Liver (tissue), 8 donors: ENCODE measurements at regions not wholly inside any gene's neighbourhood (a gene's known extent, or its start where the extent isn't known, plus 50 kb on each side); places are given as distances from the start of the nearest gene placed in this dataset.

Source experiments
- DNase-seq: peaks from one replicate; pipeline ENCODE4 v3.0.0-alpha.2; 2017; ENCODE audit warnings: low spot score
- H3K27ac ChIP-seq, 2 donors: one replicate each; pipeline ENCODE4 v1.7.0; 2013; ENCODE audit warnings: inconsistent platforms in 2 of 2, low read length in 2 of 2, control low read depth in 1 of 2, low read depth in 1 of 2, mild to moderate bottlenecking in 1 of 2
- H3K27me3 ChIP-seq, 4 donors: one replicate each; pipeline versions ENCODE4 v1.6.1 to v1.7.0; 2013; ENCODE audit warnings: low read length in 3 of 4, inconsistent platforms in 1 of 4, mild to moderate bottlenecking in 1 of 4, moderate library complexity in 1 of 4; ENCODE audit not compliant: control insufficient read depth in 4 of 4, insufficient read depth in 4 of 4
- H3K36me3 ChIP-seq, 4 donors: one replicate each; pipeline versions ENCODE4 v1.6.1 to v1.7.0; 2013; ENCODE audit warnings: low read length in 3 of 4, mild to moderate bottlenecking in 3 of 4, low read depth in 1 of 4, moderate library complexity in 1 of 4; ENCODE audit not compliant: control insufficient read depth in 4 of 4, insufficient read depth in 3 of 4
- H3K4me1 ChIP-seq, 4 donors: one replicate each; pipeline versions ENCODE4 v1.6.1 to v1.7.0; 2013; ENCODE audit warnings: low read length in 3 of 4, mild to moderate bottlenecking in 3 of 4, moderate library complexity in 1 of 4; ENCODE audit not compliant: control insufficient read depth in 4 of 4, insufficient read depth in 4 of 4
- H3K4me3 ChIP-seq, 3 donors: one replicate each; pipeline versions ENCODE4 v1.6.1 to v1.7.0; 2013; ENCODE audit warnings: low read length in 3 of 3, control low read depth in 1 of 3, low read depth in 1 of 3, mild to moderate bottlenecking in 1 of 3
- H3K9ac ChIP-seq, 2 donors: one replicate each; pipeline ENCODE4 v1.7.0; 2013; ENCODE audit warnings: low read length in 2 of 2, mild to moderate bottlenecking in 2 of 2, moderate library complexity in 2 of 2, control low read depth in 1 of 2, low read depth in 1 of 2
- H3K9me3 ChIP-seq, 4 donors: one replicate each; pipeline versions ENCODE4 v1.6.1 to v1.7.0; 2013; ENCODE audit warnings: low read length in 3 of 4; ENCODE audit not compliant: control insufficient read depth in 4 of 4
- EGR1 ChIP-seq, 2 donors: IDR thresholded peaks; 2 replicates each; pipeline ENCODE4 v1.6.1; 2016 to 2018; ENCODE audit warnings: antibody characterized with exemption in 2 of 2, low read depth in 2 of 2
- FOXA1 ChIP-seq: IDR thresholded peaks from 2 replicates; pipeline ENCODE4 v1.6.1; 2016; ENCODE audit warnings: antibody characterized with exemption
- FOXA2 ChIP-seq: IDR thresholded peaks from 2 replicates; pipeline ENCODE4 v1.6.1; 2016; ENCODE audit warnings: antibody characterized with exemption
- GABPA ChIP-seq, 2 donors: IDR thresholded peaks in 1 of 2; conservative IDR thresholded peaks in 1 of 2; 2 replicates each; pipeline ENCODE4 v1.6.1; 2016; ENCODE audit warnings: antibody characterized with exemption in 2 of 2, mild to moderate bottlenecking in 1 of 2, moderate library complexity in 1 of 2
- HNF4A ChIP-seq, 2 donors: conservative IDR thresholded peaks; 2 replicates each; pipeline ENCODE4 v1.6.1; 2016; ENCODE audit warnings: antibody characterized with exemption in 2 of 2, mild to moderate bottlenecking in 2 of 2
- JUND ChIP-seq, 2 donors: IDR thresholded peaks; 2 replicates each; pipeline ENCODE4 v1.6.1; 2016; ENCODE audit warnings: antibody characterized with exemption in 2 of 2
- NR2F2 ChIP-seq: IDR thresholded peaks from 2 replicates; pipeline ENCODE4 v1.6.1; 2016; ENCODE audit warnings: antibody characterized with exemption
- RAD21 ChIP-seq, 2 donors: IDR thresholded peaks; 2 replicates each; pipeline ENCODE4 v1.6.1; 2016; ENCODE audit warnings: antibody characterized with exemption in 2 of 2, mild to moderate bottlenecking in 2 of 2
- RXRA ChIP-seq, 2 donors: IDR thresholded peaks; 2 replicates each; pipeline ENCODE4 v1.6.1; 2017 to 2018; ENCODE audit warnings: antibody characterized with exemption in 2 of 2, mild to moderate bottlenecking in 1 of 2
- SP1 ChIP-seq: IDR thresholded peaks from 2 replicates; pipeline ENCODE4 v1.6.1; 2018; ENCODE audit warnings: antibody characterized with exemption, mild to moderate bottlenecking
- TAF1 ChIP-seq: conservative IDR thresholded peaks from 2 replicates; pipeline ENCODE4 v1.6.1; 2016; ENCODE audit warnings: antibody characterized with exemption, mild to moderate bottlenecking
- YY1 ChIP-seq: IDR thresholded peaks from 2 replicates; pipeline ENCODE4 v1.6.1; 2016; ENCODE audit warnings: antibody characterized with exemption, mild to moderate bottlenecking
- WGBS: extraction: QIAGEN DNeasy Blood & Tissue Kit; methylation state at CpG from one replicate; pipeline ENCODE4 v1.1.7; 2013; 5-methylcytosine and 5-hydroxymethylcytosine counted together
- TF ChIP-seq, protein P1 (sequence below): fragments of 150-350 bp; IDR thresholded peaks from 2 replicates; pipeline ENCODE4 v1.5.1; 2017; ENCODE audit warnings: improper control_type of control experiment, low read depth, low read length; ENCODE audit not compliant: missing input control
- TF ChIP-seq, protein P2 (sequence below): IDR thresholded peaks from 2 replicates; pipeline ENCODE4 v1.6.1; 2016; ENCODE audit warnings: antibody characterized with exemption
- TF ChIP-seq, protein P3 (sequence below): IDR thresholded peaks from 2 replicates; pipeline ENCODE4 v1.6.1; 2016; ENCODE audit warnings: antibody characterized with exemption
- TF ChIP-seq, protein P4 (sequence below): IDR thresholded peaks from 2 replicates; pipeline ENCODE4 v1.6.1; 2016; ENCODE audit warnings: antibody characterized with exemption, mild to moderate bottlenecking
- TF ChIP-seq, protein P5 (sequence below): IDR thresholded peaks from 2 replicates; pipeline ENCODE4 v1.6.1; 2016; ENCODE audit warnings: antibody characterized with exemption
- donor health status: healthy.
- donor health status: healthy.
- donor health status: healthy.
- donor health status: healthy.
- donor health status: healthy.

DNA sequence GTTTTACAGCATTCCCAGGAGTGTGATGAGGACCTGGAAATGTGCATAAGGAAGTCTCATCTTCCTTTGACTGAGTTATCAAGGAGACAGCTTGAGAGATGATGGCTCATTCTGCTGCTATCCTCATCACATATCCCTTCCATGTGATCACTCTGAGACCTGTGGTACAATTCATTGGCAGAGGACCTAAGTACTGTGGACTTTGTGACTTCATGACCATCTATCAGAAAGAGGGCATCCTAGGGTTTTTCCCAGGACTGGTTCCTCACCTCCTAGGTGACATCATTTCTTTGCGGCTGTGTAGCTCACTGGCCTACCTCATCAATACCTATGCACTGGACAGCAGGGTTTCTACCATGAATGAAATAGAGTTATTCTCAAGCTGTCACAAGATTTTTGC, 172.1 kb upstream of the PLEKHG7 start (continued):
- TF ChIP-seq, protein P1, sequence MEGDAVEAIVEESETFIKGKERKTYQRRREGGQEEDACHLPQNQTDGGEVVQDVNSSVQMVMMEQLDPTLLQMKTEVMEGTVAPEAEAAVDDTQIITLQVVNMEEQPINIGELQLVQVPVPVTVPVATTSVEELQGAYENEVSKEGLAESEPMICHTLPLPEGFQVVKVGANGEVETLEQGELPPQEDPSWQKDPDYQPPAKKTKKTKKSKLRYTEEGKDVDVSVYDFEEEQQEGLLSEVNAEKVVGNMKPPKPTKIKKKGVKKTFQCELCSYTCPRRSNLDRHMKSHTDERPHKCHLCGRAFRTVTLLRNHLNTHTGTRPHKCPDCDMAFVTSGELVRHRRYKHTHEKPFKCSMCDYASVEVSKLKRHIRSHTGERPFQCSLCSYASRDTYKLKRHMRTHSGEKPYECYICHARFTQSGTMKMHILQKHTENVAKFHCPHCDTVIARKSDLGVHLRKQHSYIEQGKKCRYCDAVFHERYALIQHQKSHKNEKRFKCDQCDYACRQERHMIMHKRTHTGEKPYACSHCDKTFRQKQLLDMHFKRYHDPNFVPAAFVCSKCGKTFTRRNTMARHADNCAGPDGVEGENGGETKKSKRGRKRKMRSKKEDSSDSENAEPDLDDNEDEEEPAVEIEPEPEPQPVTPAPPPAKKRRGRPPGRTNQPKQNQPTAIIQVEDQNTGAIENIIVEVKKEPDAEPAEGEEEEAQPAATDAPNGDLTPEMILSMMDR, result no peak
- no peak for TF ChIP-seq EGR1 (IDR thresholded peaks at IDR 0.05; ENCODE audit: low read depth in 2 of 2)
- no peak for TF ChIP-seq GABPA (IDR thresholded peaks at IDR 0.05 in 1 of 2, conservative IDR thresholded peaks at IDR 0.05 in 1 of 2)
- TF ChIP-seq, protein P2, sequence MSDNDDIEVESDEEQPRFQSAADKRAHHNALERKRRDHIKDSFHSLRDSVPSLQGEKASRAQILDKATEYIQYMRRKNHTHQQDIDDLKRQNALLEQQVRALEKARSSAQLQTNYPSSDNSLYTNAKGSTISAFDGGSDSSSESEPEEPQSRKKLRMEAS, result no peak

DNA sequence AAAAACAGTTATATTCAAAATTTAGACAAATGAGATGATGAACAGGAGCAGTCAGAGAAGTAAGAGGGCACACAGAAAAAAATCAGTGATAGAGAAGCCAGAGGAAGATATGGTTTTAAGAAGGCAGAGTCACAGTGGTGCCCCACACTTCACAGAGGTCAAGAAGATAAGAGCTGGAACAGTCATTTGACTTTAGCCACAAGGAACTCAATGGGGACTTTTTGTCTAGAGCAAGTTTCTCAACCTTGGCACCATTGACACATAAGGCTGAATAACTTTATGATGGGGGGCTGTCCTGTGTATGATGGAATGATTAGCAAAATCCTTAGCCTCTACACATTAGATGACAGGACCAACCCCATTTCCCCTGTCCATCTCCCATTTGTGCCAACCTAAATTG, 172.8 kb upstream of the PLEKHG7 start:
- no peaks in the 10 kb centered on the region for H3K36me3 ChIP-seq
- TF ChIP-seq FOXA1, result no peak
- TF ChIP-seq, protein P1, result no peak
- H3K9me3 ChIP-seq, result no peaks in the 10 kb centered on the region
- no peak overlapping the region for H3K4me3 ChIP-seq
- H3K4me1 ChIP-seq, result no peaks in the 10 kb centered on the region
- no peak overlapping the region for H3K27ac ChIP-seq
- H3K9ac ChIP-seq, result no peak overlapping the region
- H3K27me3 ChIP-seq, result no peaks in the 10 kb centered on the region
- no peak for DNase-seq

DNA sequence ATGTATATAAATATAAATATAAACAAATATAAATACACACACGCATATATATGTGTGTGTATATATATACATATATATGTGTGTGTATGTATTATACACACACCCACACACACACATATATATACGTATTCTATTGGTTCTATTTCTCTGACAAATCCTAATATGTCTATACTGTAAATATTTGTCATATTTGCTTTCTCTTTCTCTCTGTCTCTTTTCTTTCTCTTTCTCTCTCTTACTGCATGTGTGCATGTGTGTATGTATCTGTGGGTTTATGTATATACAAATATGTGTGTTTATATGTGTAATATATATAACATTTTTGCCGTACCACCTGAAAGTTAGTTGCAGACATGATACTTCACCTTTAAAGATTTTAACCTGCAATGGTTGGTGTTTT, 174.2 kb upstream of the PLEKHG7 start:
- H3K4me1 ChIP-seq, result no peaks in the 10 kb centered on the region
- no peak for TF ChIP-seq FOXA1
- no peak for TF ChIP-seq HNF4A (conservative IDR thresholded peaks at IDR 0.05)
- TF ChIP-seq, protein P1, result no peak
- TF ChIP-seq, protein P3, sequence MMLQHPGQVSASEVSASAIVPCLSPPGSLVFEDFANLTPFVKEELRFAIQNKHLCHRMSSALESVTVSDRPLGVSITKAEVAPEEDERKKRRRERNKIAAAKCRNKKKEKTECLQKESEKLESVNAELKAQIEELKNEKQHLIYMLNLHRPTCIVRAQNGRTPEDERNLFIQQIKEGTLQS, result no peak
- TF ChIP-seq TAF1, result no peak
- no peak for TF ChIP-seq NR2F2
- TF ChIP-seq, protein P2, result no peak
- TF ChIP-seq EGR1 (IDR thresholded peaks at IDR 0.05; ENCODE audit: low read depth in 2 of 2), result no peak
- no peak for TF ChIP-seq RXRA (IDR thresholded peaks at IDR 0.05)
- no peak for TF ChIP-seq FOXA2
- TF ChIP-seq JUND (IDR thresholded peaks at IDR 0.05), result no peak
- TF ChIP-seq, protein P4, sequence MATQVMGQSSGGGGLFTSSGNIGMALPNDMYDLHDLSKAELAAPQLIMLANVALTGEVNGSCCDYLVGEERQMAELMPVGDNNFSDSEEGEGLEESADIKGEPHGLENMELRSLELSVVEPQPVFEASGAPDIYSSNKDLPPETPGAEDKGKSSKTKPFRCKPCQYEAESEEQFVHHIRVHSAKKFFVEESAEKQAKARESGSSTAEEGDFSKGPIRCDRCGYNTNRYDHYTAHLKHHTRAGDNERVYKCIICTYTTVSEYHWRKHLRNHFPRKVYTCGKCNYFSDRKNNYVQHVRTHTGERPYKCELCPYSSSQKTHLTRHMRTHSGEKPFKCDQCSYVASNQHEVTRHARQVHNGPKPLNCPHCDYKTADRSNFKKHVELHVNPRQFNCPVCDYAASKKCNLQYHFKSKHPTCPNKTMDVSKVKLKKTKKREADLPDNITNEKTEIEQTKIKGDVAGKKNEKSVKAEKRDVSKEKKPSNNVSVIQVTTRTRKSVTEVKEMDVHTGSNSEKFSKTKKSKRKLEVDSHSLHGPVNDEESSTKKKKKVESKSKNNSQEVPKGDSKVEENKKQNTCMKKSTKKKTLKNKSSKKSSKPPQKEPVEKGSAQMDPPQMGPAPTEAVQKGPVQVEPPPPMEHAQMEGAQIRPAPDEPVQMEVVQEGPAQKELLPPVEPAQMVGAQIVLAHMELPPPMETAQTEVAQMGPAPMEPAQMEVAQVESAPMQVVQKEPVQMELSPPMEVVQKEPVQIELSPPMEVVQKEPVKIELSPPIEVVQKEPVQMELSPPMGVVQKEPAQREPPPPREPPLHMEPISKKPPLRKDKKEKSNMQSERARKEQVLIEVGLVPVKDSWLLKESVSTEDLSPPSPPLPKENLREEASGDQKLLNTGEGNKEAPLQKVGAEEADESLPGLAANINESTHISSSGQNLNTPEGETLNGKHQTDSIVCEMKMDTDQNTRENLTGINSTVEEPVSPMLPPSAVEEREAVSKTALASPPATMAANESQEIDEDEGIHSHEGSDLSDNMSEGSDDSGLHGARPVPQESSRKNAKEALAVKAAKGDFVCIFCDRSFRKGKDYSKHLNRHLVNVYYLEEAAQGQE, result no peak
- no peak for TF ChIP-seq SP1
- TF ChIP-seq, protein P5, sequence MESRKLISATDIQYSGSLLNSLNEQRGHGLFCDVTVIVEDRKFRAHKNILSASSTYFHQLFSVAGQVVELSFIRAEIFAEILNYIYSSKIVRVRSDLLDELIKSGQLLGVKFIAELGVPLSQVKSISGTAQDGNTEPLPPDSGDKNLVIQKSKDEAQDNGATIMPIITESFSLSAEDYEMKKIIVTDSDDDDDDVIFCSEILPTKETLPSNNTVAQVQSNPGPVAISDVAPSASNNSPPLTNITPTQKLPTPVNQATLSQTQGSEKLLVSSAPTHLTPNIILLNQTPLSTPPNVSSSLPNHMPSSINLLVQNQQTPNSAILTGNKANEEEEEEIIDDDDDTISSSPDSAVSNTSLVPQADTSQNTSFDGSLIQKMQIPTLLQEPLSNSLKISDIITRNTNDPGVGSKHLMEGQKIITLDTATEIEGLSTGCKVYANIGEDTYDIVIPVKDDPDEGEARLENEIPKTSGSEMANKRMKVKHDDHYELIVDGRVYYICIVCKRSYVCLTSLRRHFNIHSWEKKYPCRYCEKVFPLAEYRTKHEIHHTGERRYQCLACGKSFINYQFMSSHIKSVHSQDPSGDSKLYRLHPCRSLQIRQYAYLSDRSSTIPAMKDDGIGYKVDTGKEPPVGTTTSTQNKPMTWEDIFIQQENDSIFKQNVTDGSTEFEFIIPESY, result no peak
- TF ChIP-seq YY1, result no peak
- no peak for TF ChIP-seq RAD21 (IDR thresholded peaks at IDR 0.05)
- TF ChIP-seq GABPA (IDR thresholded peaks at IDR 0.05 in 1 of 2, conservative IDR thresholded peaks at IDR 0.05 in 1 of 2), result no peak
- H3K4me3 ChIP-seq, result no peak overlapping the region
- no peak overlapping the region for H3K27ac ChIP-seq
- no peaks in the 10 kb centered on the region for H3K9me3 ChIP-seq
- 93% methylated on average over 3 of the region's 3 CpGs for WGBS
- H3K9ac ChIP-seq, result no peak overlapping the region
- DNase-seq, result no peak
- no peaks in the 10 kb centered on the region for H3K36me3 ChIP-seq
- H3K27me3 ChIP-seq, result no peaks in the 10 kb centered on the region
